Fibroblast of lung (primary cell): ENCODE measurements at regions not wholly inside any gene's neighbourhood (a gene's known extent, or its start where the extent isn't known, plus 50 kb on each side); places are given as distances from the start of the nearest gene placed in this dataset.
A peak's percentile ranks its signal among the peaks of the same experiment; 100 is the strongest.

ENCODE experiments used
- DNase-seq, 2 donors: peaks; one replicate each; pipeline versions ENCODE4 v3.0.0 to v3.0.0-alpha.2; 2010; ENCODE audit warnings: low read depth in 2 of 2
- H2AFZ ChIP-seq: 2 replicates; pipeline ENCODE4 v1.5.1; 2012; ENCODE audit warnings: low read length, control low read depth, inconsistent platforms
- H3K27ac ChIP-seq: 2 replicates; pipeline ENCODE4 v1.5.1; 2011; ENCODE audit warnings: low read length, control low read depth; ENCODE audit not compliant: insufficient read depth
- H3K27me3 ChIP-seq: 2 replicates; pipeline ENCODE4 v1.5.1; 2011; ENCODE audit warnings: mild to moderate bottlenecking, low read length; ENCODE audit not compliant: control insufficient read depth, insufficient read depth
- H3K36me3 ChIP-seq: 2 replicates; pipeline ENCODE4 v1.5.1; 2011; ENCODE audit warnings: low read length; ENCODE audit not compliant: control insufficient read depth, insufficient read depth
- H3K4me1 ChIP-seq: 2 replicates; pipeline ENCODE4 v1.5.1; 2011; ENCODE audit warnings: low read length; ENCODE audit not compliant: control insufficient read depth, insufficient read depth; ENCODE audit errors: extremely low read depth
- H3K4me2 ChIP-seq: 2 replicates; pipeline ENCODE4 v1.5.1; 2011; ENCODE audit warnings: low read length, control low read depth; ENCODE audit not compliant: insufficient read depth; ENCODE audit errors: extremely low read depth
- H3K4me3 ChIP-seq, 4 experiments: fragments of 200-600 bp in 1 of 4; sonication (generic) in 1 of 4; replicated peaks in 1 of 4; 2 replicates each; pipeline ENCODE4 v1.5.1; 2011 to 2016; ENCODE audit warnings: low read length in 4 of 4, low read depth in 3 of 4, mild to moderate bottlenecking in 3 of 4, control low read depth in 2 of 4, inconsistent platforms in 1 of 4, mixed read lengths in 1 of 4; ENCODE audit not compliant: insufficient read depth in 1 of 4; ENCODE audit errors: control extremely low read depth in 1 of 4
- H3K79me2 ChIP-seq: 2 replicates; pipeline ENCODE4 v1.5.1; 2012; ENCODE audit warnings: mild to moderate bottlenecking, low read length, inconsistent platforms; ENCODE audit not compliant: control insufficient read depth, insufficient read depth
- H3K9ac ChIP-seq: 2 replicates; pipeline ENCODE4 v1.5.1; 2011; ENCODE audit warnings: mild to moderate bottlenecking, low read length, control low read depth; ENCODE audit not compliant: insufficient read depth
- H3K9me3 ChIP-seq: 2 replicates; pipeline ENCODE4 v1.5.1; 2012; ENCODE audit warnings: low read depth, low read length; ENCODE audit not compliant: control insufficient read depth, insufficient read depth
- H4K20me1 ChIP-seq: 2 replicates; pipeline ENCODE4 v1.5.1; 2011; ENCODE audit warnings: low read length; ENCODE audit not compliant: control insufficient read depth, insufficient read depth; ENCODE audit errors: extremely low read depth
- EZH2 ChIP-seq: IDR thresholded peaks from 2 replicates; pipeline ENCODE4 v1.5.1; 2012; ENCODE audit warnings: low read length, control low read depth, mild to moderate bottlenecking; ENCODE audit errors: missing control alignments
- TF ChIP-seq, protein P1 (sequence below), 2 donors: IDR thresholded peaks in 1 of 2; conservative IDR thresholded peaks in 1 of 2; 1 replicate in 1 of 2; 2 replicates in 1 of 2; pipeline ENCODE4 v1.5.1; 2011 to 2012; ENCODE audit warnings: low read length in 2 of 2, control low read depth in 1 of 2, inconsistent platforms in 1 of 2, low read depth in 1 of 2, mild to moderate bottlenecking in 1 of 2

DNA sequence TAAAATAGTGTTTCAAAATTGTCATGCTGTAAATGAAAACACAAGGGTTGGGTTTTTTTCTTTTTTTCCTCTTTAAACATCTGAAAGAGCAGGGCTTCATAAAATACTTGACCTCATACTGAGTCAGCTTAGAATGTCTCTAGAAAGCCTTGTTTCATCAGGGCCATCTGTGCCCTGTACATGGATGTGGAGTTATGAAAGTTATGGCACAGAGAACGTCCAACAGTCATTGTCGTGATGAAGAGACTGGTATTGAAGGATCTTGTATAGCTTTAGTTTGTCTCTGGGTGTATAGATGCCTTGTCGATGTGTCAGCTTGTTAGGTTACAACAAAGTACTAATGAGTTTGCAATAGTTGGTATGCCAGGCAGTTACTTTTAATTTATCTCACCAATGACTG lies 127.3 kb downstream of the FAM204A start:
- Histone ChIP-seq H3K4me1 (no peaks in the 10 kb centered on the region), H4K20me1 (no peaks in the 10 kb centered on the region), H3K4me3 (no peak overlapping the region), H3K27me3 (no peaks in the 10 kb centered on the region), H3K27ac (no peak overlapping the region), H3K36me3 (no peaks in the 10 kb centered on the region), H3K4me2 (no peak overlapping the region), H2AFZ (no peak overlapping the region), H3K9ac (no peak overlapping the region), H3K9me3 (no peaks in the 10 kb centered on the region), H3K79me2 (no peaks in the 10 kb centered on the region)
- DNase-seq = no peak
- TF ChIP-seq, protein P1, sequence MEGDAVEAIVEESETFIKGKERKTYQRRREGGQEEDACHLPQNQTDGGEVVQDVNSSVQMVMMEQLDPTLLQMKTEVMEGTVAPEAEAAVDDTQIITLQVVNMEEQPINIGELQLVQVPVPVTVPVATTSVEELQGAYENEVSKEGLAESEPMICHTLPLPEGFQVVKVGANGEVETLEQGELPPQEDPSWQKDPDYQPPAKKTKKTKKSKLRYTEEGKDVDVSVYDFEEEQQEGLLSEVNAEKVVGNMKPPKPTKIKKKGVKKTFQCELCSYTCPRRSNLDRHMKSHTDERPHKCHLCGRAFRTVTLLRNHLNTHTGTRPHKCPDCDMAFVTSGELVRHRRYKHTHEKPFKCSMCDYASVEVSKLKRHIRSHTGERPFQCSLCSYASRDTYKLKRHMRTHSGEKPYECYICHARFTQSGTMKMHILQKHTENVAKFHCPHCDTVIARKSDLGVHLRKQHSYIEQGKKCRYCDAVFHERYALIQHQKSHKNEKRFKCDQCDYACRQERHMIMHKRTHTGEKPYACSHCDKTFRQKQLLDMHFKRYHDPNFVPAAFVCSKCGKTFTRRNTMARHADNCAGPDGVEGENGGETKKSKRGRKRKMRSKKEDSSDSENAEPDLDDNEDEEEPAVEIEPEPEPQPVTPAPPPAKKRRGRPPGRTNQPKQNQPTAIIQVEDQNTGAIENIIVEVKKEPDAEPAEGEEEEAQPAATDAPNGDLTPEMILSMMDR (conservative IDR thresholded peaks at IDR 0.05 in 1 of 2, IDR thresholded peaks at IDR 0.05 in 1 of 2; ENCODE audit: low read depth in 1 of 2, low read length in 2 of 2) = no peak
- no peak for TF ChIP-seq EZH2

GRCh38 chr10:118213436-118213835 lies 128.7 kb downstream of the FAM204A start:
- Histone ChIP-seq H3K27ac (no peak overlapping the region), H3K9ac (no peak overlapping the region), H3K4me3 (no peak overlapping the region), H3K9me3 (no peaks in the 10 kb centered on the region), H3K79me2 (no peaks in the 10 kb centered on the region), H3K4me1 (no peaks in the 10 kb centered on the region), H4K20me1 (no peaks in the 10 kb centered on the region), H3K27me3 (no peaks in the 10 kb centered on the region), H2AFZ (no peak overlapping the region), H3K36me3 (no peaks in the 10 kb centered on the region), H3K4me2 (no peak overlapping the region)
- DNase-seq = no peak
- TF ChIP-seq, protein P1 (conservative IDR thresholded peaks at IDR 0.05 in 1 of 2, IDR thresholded peaks at IDR 0.05 in 1 of 2; ENCODE audit: low read depth in 1 of 2, low read length in 2 of 2) = no peak
- TF ChIP-seq EZH2 = no peak

DNA sequence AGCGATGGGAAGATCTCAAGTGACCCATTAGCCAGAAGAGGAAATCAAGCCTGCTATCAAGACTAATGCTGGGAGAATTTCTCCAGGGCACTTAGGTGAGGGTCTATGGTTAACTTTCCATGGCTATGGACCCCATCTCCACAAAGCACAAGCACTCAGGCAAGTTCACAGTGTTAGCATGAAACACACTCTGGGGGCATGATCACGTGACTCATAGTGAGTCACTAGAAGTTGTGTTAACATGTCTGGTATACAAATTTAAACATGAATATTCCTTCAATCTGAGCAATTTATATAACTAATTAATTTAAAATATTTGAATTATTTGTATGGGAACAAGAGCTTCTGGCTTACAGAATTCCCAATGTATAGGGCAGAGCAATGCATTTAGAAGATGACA lies 131.8 kb downstream of the FAM204A start:
- Histone ChIP-seq H3K9me3 (no peaks in the 10 kb centered on the region), H3K79me2 (no peaks in the 10 kb centered on the region)

More for the DNA sequence above, 131.8 kb downstream of the FAM204A start:
- no peak overlapping the region for H2AFZ ChIP-seq
- no peak overlapping the region for H3K27ac ChIP-seq
- TF ChIP-seq, protein P1 (conservative IDR thresholded peaks at IDR 0.05 in 1 of 2, IDR thresholded peaks at IDR 0.05 in 1 of 2; ENCODE audit: low read depth in 1 of 2, low read length in 2 of 2) = no peak
- TF ChIP-seq EZH2 = no peak
- no peak overlapping the region for H3K9ac ChIP-seq
- DNase-seq = peak in 1 of 2 donors; percentile 0
- no peaks in the 10 kb centered on the region for H4K20me1 ChIP-seq
- no peak overlapping the region for H3K4me2 ChIP-seq
- H3K27me3 ChIP-seq = no peaks in the 10 kb centered on the region
- H3K4me1 ChIP-seq = no peaks in the 10 kb centered on the region
- no peak overlapping the region for H3K4me3 ChIP-seq
- H3K36me3 ChIP-seq = no peaks in the 10 kb centered on the region
